ENCODE measurements at regions not wholly inside any gene's neighbourhood (a gene's known extent, or its start where the extent isn't known, plus 50 kb on each side); places are given as distances from the start of the nearest gene placed in this dataset.

- no peaks in the 10 kb centered on the region for H3K36me3 ChIP-seq (ENCODE audit: control insufficient read depth, insufficient read depth, low read length)
- H3K27ac ChIP-seq (ENCODE audit: low read depth, low read length): peak overlapping the region; percentile 66
- no peak overlapping the region for H3K9ac ChIP-seq (ENCODE audit: low read depth, low read length)
- H3K27me3 ChIP-seq (ENCODE audit: control insufficient read depth, insufficient read depth, low read length): no peaks in the 10 kb centered on the region
- no peak overlapping the region for H3K4me3 ChIP-seq (ENCODE audit: low read depth, low read length)
- peaks cover 21% of the 10 kb centered on the region for H3K9me3 ChIP-seq (ENCODE audit: control insufficient read depth, insufficient read depth, low read length)
- no peaks in the 10 kb centered on the region for H3K4me1 ChIP-seq (ENCODE audit: control insufficient read depth, insufficient read depth, low read length)
Measured at GRCh38 chrX:145002771-145003170, 244.5 kb upstream of the SPANXN1 start.

GRCh38 chrX:145003443-145003842, 243.9 kb upstream of the SPANXN1 start:
- no peaks in the 10 kb centered on the region for H3K4me1 ChIP-seq (ENCODE audit: control insufficient read depth, insufficient read depth, low read length)
- no peak overlapping the region for H3K9ac ChIP-seq (ENCODE audit: low read depth, low read length)
- H3K9me3 ChIP-seq (ENCODE audit: control insufficient read depth, insufficient read depth, low read length): peaks cover 24% of the 10 kb centered on the region
- no peaks in the 10 kb centered on the region for H3K27me3 ChIP-seq (ENCODE audit: control insufficient read depth, insufficient read depth, low read length)
- no peak overlapping the region for H3K4me3 ChIP-seq (ENCODE audit: low read depth, low read length)
- no peaks in the 10 kb centered on the region for H3K36me3 ChIP-seq (ENCODE audit: control insufficient read depth, insufficient read depth, low read length)
- H3K27ac ChIP-seq (ENCODE audit: low read depth, low read length): peak overlapping the region; percentile 59

GRCh38 chrX:145041486-145041885, 205.8 kb upstream of the SPANXN1 start:
- no peaks in the 10 kb centered on the region for H3K4me1 ChIP-seq (ENCODE audit: control insufficient read depth, insufficient read depth, low read length)
- H3K36me3 ChIP-seq (ENCODE audit: control insufficient read depth, insufficient read depth, low read length): no peaks in the 10 kb centered on the region
- H3K27ac ChIP-seq (ENCODE audit: low read depth, low read length): no peak overlapping the region
- no peaks in the 10 kb centered on the region for H3K27me3 ChIP-seq (ENCODE audit: control insufficient read depth, insufficient read depth, low read length)
- H3K9ac ChIP-seq (ENCODE audit: low read depth, low read length): no peak overlapping the region
- H3K4me3 ChIP-seq (ENCODE audit: low read depth, low read length): no peak overlapping the region
- peaks cover 38% of the 10 kb centered on the region for H3K9me3 ChIP-seq (ENCODE audit: control insufficient read depth, insufficient read depth, low read length)

- H3K9ac ChIP-seq (ENCODE audit: low read depth, low read length): no peak overlapping the region
- H3K36me3 ChIP-seq (ENCODE audit: control insufficient read depth, insufficient read depth, low read length): no peaks in the 10 kb centered on the region
- no peaks in the 10 kb centered on the region for H3K27me3 ChIP-seq (ENCODE audit: control insufficient read depth, insufficient read depth, low read length)
- peaks cover 20% of the 10 kb centered on the region for H3K9me3 ChIP-seq (ENCODE audit: control insufficient read depth, insufficient read depth, low read length)
- H3K4me3 ChIP-seq (ENCODE audit: low read depth, low read length): no peak overlapping the region
- H3K4me1 ChIP-seq (ENCODE audit: control insufficient read depth, insufficient read depth, low read length): no peaks in the 10 kb centered on the region
- no peak overlapping the region for H3K27ac ChIP-seq (ENCODE audit: low read depth, low read length)
Measured at GRCh38 chrX:145068450-145068849, 178.9 kb upstream of the SPANXN1 start.

GRCh38 chrX:145099204-145099603, 148.1 kb upstream of the SPANXN1 start:
- H3K9ac ChIP-seq (ENCODE audit: low read depth, low read length): no peak overlapping the region
- H3K4me1 ChIP-seq (ENCODE audit: control insufficient read depth, insufficient read depth, low read length): no peaks in the 10 kb centered on the region
- peaks cover 5% of the 10 kb centered on the region; the same call in 1 of the 2 replicates for H3K9me3 ChIP-seq (ENCODE audit: control insufficient read depth, insufficient read depth, low read length)
- no peak overlapping the region for H3K27ac ChIP-seq (ENCODE audit: low read depth, low read length)
- no peaks in the 10 kb centered on the region for H3K27me3 ChIP-seq (ENCODE audit: control insufficient read depth, insufficient read depth, low read length)
- H3K36me3 ChIP-seq (ENCODE audit: control insufficient read depth, insufficient read depth, low read length): no peaks in the 10 kb centered on the region
- no peak overlapping the region for H3K4me3 ChIP-seq (ENCODE audit: low read depth, low read length)

Data from HUES48 (cell line).